GM23338 (cell line): ENCODE measurements at regions not wholly inside any gene's neighbourhood (a gene's known extent, or its start where the extent isn't known, plus 50 kb on each side); places are given as distances from the start of the nearest gene placed in this dataset.

Source experiments
- ATAC-seq: fragments of 200-7000 bp; cut with Tn5 transposase; 3 replicates; pipeline ENCODE4 v1.9.1; 2020
- DNase-seq: peaks from one replicate; pipeline ENCODE4 v3.0.0-alpha.2; 2015; ENCODE audit warnings: low spot score
- H2AFZ ChIP-seq: fragments of 200-600 bp; sonication (generic); 2 replicates; pipeline ENCODE4 v1.8.0; 2016; ENCODE audit warnings: antibody characterized with exemption, mild to moderate bottlenecking, moderate library complexity
- H3F3A ChIP-seq: fragments of 200-600 bp; sonication (generic); replicated peaks from 2 replicates; pipeline ENCODE4 v1.8.0; 2017; ENCODE audit warnings: antibody characterized with exemption, mixed run types, low read depth
- H3K27ac ChIP-seq: fragments of 200-600 bp; sonication (generic); 2 replicates; pipeline ENCODE4 v1.6.1; 2016; ENCODE audit warnings: low read depth
- H3K27me3 ChIP-seq: fragments of 200-600 bp; sonication (generic); 2 replicates; pipeline ENCODE4 v1.8.0; 2016; ENCODE audit warnings: mild to moderate bottlenecking, mixed run types, moderate library complexity; ENCODE audit not compliant: insufficient read depth
- H3K36me3 ChIP-seq: fragments of 200-600 bp; sonication (generic); 2 replicates; pipeline ENCODE4 v1.8.0; 2016; ENCODE audit warnings: mild to moderate bottlenecking; ENCODE audit not compliant: insufficient read depth
- H3K4me1 ChIP-seq: fragments of 200-600 bp; sonication (generic); 2 replicates; pipeline ENCODE4 v1.8.0; 2016; ENCODE audit warnings: mild to moderate bottlenecking, moderate library complexity; ENCODE audit not compliant: insufficient read depth
- H3K4me2 ChIP-seq: fragments of 200-600 bp; sonication (generic); 2 replicates; pipeline ENCODE4 v1.7.1; 2017; ENCODE audit warnings: mixed run types
- H3K4me3 ChIP-seq: fragments of 200-600 bp; sonication (generic); 2 replicates; pipeline ENCODE4 v1.6.1; 2016; ENCODE audit warnings: mixed run types
- H3K79me2 ChIP-seq: fragments of 200-600 bp; sonication (generic); replicated peaks from 2 replicates; pipeline ENCODE4 v1.8.0; 2017; ENCODE audit warnings: mild to moderate bottlenecking; ENCODE audit not compliant: insufficient read depth
- H3K9me2 ChIP-seq: fragments of 200-600 bp; sonication (generic); 2 replicates; pipeline ENCODE4 v1.8.0; 2017; ENCODE audit not compliant: insufficient read depth
- H4K20me1 ChIP-seq: fragments of 200-600 bp; sonication (generic); replicated peaks from 2 replicates; pipeline ENCODE4 v1.8.0; 2017; ENCODE audit warnings: mild to moderate bottlenecking; ENCODE audit not compliant: insufficient read depth
- H3K27ac Mint-ChIP-seq: 2 replicates; pipeline ENCODE4 v1.8.0; 2020; ENCODE audit warnings: inconsistent platforms, mild to moderate bottlenecking, moderate library complexity, mixed read lengths
- H3K27me3 Mint-ChIP-seq: 3 replicates; pipeline ENCODE4 v1.8.0; 2022; ENCODE audit warnings: low read depth, mild to moderate bottlenecking, moderate library complexity, mixed read lengths, inconsistent platforms; ENCODE audit not compliant: insufficient read depth, poor library complexity
- H3K36me3 Mint-ChIP-seq: 3 replicates; pipeline ENCODE4 v1.8.0; 2021; ENCODE audit warnings: low read depth, mild to moderate bottlenecking, inconsistent platforms, moderate library complexity, mixed read lengths
- H3K4me1 Mint-ChIP-seq: 3 replicates; pipeline ENCODE4 v1.8.0; 2020; ENCODE audit warnings: mild to moderate bottlenecking, inconsistent platforms, mixed read lengths
- H3K4me3 Mint-ChIP-seq: 3 replicates; pipeline ENCODE4 v1.8.0; 2021; ENCODE audit warnings: moderate library complexity, mild to moderate bottlenecking, inconsistent platforms, mixed read lengths
- H3K9me3 Mint-ChIP-seq: 3 replicates; pipeline ENCODE4 v1.8.0; 2020; ENCODE audit warnings: moderate library complexity, mild to moderate bottlenecking, inconsistent platforms, mixed read lengths
- CREB1 ChIP-seq: fragments of 250-450 bp; sonication (Bioruptor Pico); IDR thresholded peaks from 2 replicates; pipeline ENCODE4 v1.5.0; 2020; ENCODE audit warnings: low read depth, mild to moderate bottlenecking, moderate library complexity
- CTCF ChIP-seq, 2 experiments: fragments of 200-600 bp in 1 of 2; sonication (generic) in 1 of 2; conservative IDR thresholded peaks; 2 replicates each; pipeline versions ENCODE4 v1.5.1 to v1.6.1; 2016 to 2017; ENCODE audit warnings: antibody characterized with exemption in 2 of 2, low read depth in 2 of 2, mild to moderate bottlenecking in 2 of 2, moderate library complexity in 1 of 2
- ETS1 ChIP-seq: IDR thresholded peaks from 2 replicates; pipeline ENCODE4 v1.6.1; 2016; ENCODE audit warnings: antibody characterized with exemption
- EZH2 ChIP-seq: fragments of 200-600 bp; sonication (generic); IDR thresholded peaks from one replicate; pipeline ENCODE4 v1.8.0; 2017; ENCODE audit warnings: antibody characterized with exemption, mild to moderate bottlenecking, low read depth; ENCODE audit not compliant: unreplicated experiment
- EZH2phosphoT487 ChIP-seq: fragments of 200-600 bp; sonication (generic); IDR thresholded peaks from one replicate; pipeline ENCODE4 v1.8.1; 2018; ENCODE audit warnings: antibody characterized with exemption; ENCODE audit not compliant: unreplicated experiment
- JUNB ChIP-seq: IDR thresholded peaks from one replicate; pipeline ENCODE4 v1.6.1; 2016; ENCODE audit warnings: antibody characterized with exemption; ENCODE audit not compliant: unreplicated experiment
- NANOG ChIP-seq: IDR thresholded peaks from 2 replicates; pipeline ENCODE4 v1.6.1; 2016; ENCODE audit warnings: antibody characterized with exemption, borderline replicate concordance
- POLR2AphosphoS5 ChIP-seq: IDR thresholded peaks from 2 replicates; pipeline ENCODE4 v1.6.1; 2016; ENCODE audit warnings: antibody characterized with exemption, low read depth
- REST ChIP-seq: IDR thresholded peaks from one replicate; pipeline ENCODE4 v1.6.1; 2018; ENCODE audit warnings: antibody characterized with exemption; ENCODE audit not compliant: unreplicated experiment
- STAT1 ChIP-seq: IDR thresholded peaks from one replicate; pipeline ENCODE4 v1.6.1; 2016; ENCODE audit warnings: antibody characterized with exemption; ENCODE audit not compliant: unreplicated experiment
- ZNF114 ChIP-seq: fragments of 250-450 bp; sonication (Bioruptor Pico); IDR thresholded peaks from 2 replicates; pipeline ENCODE4 v1.5.0; 2020; ENCODE audit warnings: mild to moderate bottlenecking, moderate library complexity
- ZNF331 ChIP-seq: fragments of 250-450 bp; sonication (Bioruptor Pico); IDR thresholded peaks from 2 replicates; pipeline ENCODE4 v1.5.0; 2020; ENCODE audit warnings: low read depth, mild to moderate bottlenecking, moderate library complexity
- TF ChIP-seq, protein P1 (sequence below): fragments of 250-450 bp; sonication (Bioruptor Pico); IDR thresholded peaks from 2 replicates; pipeline ENCODE4 v1.5.0; 2020; ENCODE audit warnings: mild to moderate bottlenecking, moderate library complexity

DNA sequence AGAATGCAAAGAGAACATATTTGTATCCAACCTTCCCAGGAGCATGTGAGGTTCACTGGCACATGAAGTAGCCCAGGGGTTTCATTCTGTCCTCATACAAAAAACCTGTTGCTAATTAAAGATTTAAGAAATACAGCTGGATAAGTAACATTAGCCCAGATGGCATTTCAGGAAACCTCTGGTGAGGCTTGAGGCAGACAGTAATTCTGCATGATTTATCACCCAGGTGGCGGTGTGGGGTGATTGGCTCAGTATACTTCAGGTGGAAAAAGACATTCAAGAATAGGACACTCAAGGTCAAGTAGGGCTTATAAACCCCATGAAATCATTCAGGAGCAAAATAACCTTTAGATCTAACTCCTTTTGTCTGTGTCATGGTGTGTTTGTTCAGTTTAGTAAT lies 237.4 kb downstream of the RNF144A start:
- no peaks in the 10 kb centered on the region; the same call in 1 of the 2 replicates for H3K36me3 ChIP-seq
- DNase-seq = no peak
- H3K4me2 ChIP-seq = no peak overlapping the region
- Mint-ChIP-seq H3K36me3 (peaks cover 3% of the 10 kb centered on the region; the same call in 1 of the 3 replicates), H3K27ac (no peak overlapping the region), H3K9me3 (peaks cover 6% of the 10 kb centered on the region; the same call in 2 of the 3 replicates), H3K4me3 (no peak overlapping the region), H3K27me3 (no peaks in the 10 kb centered on the region), H3K4me1 (no peaks in the 10 kb centered on the region)
- no peaks in the 10 kb centered on the region for H3K27me3 ChIP-seq
- H3K4me3 ChIP-seq = no peak overlapping the region
- no peaks in the 10 kb centered on the region for H4K20me1 ChIP-seq
- no peak for TF ChIP-seq REST
- no peak for TF ChIP-seq ETS1
- TF ChIP-seq CREB1 (CRISPR knock-in tag) = no peak
- no peak for TF ChIP-seq STAT1
- no peak for TF ChIP-seq CTCF (conservative IDR thresholded peaks at IDR 0.05; ENCODE audit: low read depth in 2 of 2)
- TF ChIP-seq EZH2 = no peak
- TF ChIP-seq NANOG = no peak
- no peak for TF ChIP-seq ZNF331
- no peak for TF ChIP-seq ZNF114
- no peak for TF ChIP-seq POLR2AphosphoS5
- TF ChIP-seq EZH2phosphoT487 = no peak
- TF ChIP-seq, protein P1, sequence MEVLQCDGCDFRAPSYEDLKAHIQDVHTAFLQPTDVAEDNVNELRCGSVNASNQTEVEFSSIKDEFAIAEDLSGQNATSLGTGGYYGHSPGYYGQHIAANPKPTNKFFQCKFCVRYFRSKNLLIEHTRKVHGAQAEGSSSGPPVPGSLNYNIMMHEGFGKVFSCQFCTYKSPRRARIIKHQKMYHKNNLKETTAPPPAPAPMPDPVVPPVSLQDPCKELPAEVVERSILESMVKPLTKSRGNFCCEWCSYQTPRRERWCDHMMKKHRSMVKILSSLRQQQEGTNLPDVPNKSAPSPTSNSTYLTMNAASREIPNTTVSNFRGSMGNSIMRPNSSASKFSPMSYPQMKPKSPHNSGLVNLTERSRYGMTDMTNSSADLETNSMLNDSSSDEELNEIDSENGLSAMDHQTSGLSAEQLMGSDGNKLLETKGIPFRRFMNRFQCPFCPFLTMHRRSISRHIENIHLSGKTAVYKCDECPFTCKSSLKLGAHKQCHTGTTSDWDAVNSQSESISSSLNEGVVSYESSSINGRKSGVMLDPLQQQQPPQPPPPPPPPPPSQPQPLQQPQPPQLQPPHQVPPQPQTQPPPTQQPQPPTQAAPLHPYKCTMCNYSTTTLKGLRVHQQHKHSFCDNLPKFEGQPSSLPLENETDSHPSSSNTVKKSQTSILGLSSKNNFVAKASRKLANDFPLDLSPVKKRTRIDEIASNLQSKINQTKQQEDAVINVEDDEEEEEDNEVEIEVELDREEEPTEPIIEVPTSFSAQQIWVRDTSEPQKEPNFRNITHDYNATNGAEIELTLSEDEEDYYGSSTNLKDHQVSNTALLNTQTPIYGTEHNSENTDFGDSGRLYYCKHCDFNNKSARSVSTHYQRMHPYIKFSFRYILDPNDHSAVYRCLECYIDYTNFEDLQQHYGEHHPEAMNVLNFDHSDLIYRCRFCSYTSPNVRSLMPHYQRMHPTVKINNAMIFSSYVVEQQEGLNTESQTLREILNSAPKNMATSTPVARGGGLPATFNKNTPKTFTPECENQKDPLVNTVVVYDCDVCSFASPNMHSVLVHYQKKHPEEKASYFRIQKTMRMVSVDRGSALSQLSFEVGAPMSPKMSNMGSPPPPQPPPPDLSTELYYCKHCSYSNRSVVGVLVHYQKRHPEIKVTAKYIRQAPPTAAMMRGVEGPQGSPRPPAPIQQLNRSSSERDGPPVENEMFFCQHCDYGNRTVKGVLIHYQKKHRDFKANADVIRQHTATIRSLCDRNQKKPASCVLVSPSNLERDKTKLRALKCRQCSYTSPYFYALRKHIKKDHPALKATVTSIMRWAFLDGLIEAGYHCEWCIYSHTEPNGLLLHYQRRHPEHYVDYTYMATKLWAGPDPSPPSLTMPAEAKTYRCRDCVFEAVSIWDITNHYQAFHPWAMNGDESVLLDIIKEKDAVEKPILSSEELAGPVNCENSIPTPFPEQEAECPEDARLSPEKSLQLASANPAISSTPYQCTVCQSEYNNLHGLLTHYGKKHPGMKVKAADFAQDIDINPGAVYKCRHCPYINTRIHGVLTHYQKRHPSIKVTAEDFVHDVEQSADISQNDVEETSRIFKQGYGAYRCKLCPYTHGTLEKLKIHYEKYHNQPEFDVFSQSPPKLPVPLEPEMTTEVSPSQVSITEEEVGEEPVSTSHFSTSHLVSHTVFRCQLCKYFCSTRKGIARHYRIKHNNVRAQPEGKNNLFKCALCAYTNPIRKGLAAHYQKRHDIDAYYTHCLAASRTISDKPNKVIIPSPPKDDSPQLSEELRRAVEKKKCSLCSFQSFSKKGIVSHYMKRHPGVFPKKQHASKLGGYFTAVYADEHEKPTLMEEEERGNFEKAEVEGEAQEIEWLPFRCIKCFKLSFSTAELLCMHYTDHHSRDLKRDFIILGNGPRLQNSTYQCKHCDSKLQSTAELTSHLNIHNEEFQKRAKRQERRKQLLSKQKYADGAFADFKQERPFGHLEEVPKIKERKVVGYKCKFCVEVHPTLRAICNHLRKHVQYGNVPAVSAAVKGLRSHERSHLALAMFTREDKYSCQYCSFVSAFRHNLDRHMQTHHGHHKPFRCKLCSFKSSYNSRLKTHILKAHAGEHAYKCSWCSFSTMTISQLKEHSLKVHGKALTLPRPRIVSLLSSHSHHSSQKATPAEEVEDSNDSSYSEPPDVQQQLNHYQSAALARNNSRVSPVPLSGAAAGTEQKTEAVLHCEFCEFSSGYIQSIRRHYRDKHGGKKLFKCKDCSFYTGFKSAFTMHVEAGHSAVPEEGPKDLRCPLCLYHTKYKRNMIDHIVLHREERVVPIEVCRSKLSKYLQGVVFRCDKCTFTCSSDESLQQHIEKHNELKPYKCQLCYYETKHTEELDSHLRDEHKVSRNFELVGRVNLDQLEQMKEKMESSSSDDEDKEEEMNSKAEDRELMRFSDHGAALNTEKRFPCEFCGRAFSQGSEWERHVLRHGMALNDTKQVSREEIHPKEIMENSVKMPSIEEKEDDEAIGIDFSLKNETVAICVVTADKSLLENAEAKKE (CRISPR knock-in tag) = no peak
- TF ChIP-seq JUNB = no peak
- no peaks in the 10 kb centered on the region for H3F3A ChIP-seq
- H3K9me2 ChIP-seq = no peaks in the 10 kb centered on the region; the same call in 1 of the 2 replicates
- no peak overlapping the region for H2AFZ ChIP-seq
- no peaks in the 10 kb centered on the region for H3K79me2 ChIP-seq
- ATAC-seq = no peak
- no peak overlapping the region for H3K27ac ChIP-seq
- H3K4me1 ChIP-seq = no peaks in the 10 kb centered on the region
